IPS-NIHi11 (cell line): ENCODE measurements at regions not wholly inside any gene's neighbourhood (a gene's known extent, or its start where the extent isn't known, plus 50 kb on each side); places are given as distances from the start of the nearest gene placed in this dataset.
A peak's percentile ranks its signal among the peaks of the same experiment; 100 is the strongest.
"Not testable (repeated sequence)": the region's sequence is repeated elsewhere in the genome, so short reads cannot be mapped to it uniquely, and the experiment has no call there.

Source experiments
- DNase-seq: peaks from one replicate; pipeline ENCODE4 v3.0.0; 2012; ENCODE audit warnings: mixed read lengths, low spot score

GRCh38 chr2:16069663-16069932 is 129.2 kb downstream of the MYCN start:
- peak; percentile 37 for DNase-seq

- no peak for DNase-seq
Observed at GRCh38 chr2:16068552-16068940, 128.2 kb downstream of the MYCN start.

GRCh38 chr2:16067866-16068551 is 127.7 kb downstream of the MYCN start:
- no peak for DNase-seq

GRCh38 chr2:16067444-16067843 is 127.1 kb downstream of the MYCN start:
- DNase-seq, result no peak

- no peak for DNase-seq
Observed at GRCh38 chr2:16067037-16067406, 126.7 kb downstream of the MYCN start.

GRCh38 chr2:16066261-16067036 is 126.1 kb downstream of the MYCN start:
- DNase-seq, result no peak

- DNase-seq, result not testable (repeated sequence)
Observed at GRCh38 chr2:16065272-16066069, 125.1 kb downstream of the MYCN start.

GRCh38 chr2:16064745-16065144 is 124.4 kb downstream of the MYCN start:
- DNase-seq, result no peak

GRCh38 chr2:16063955-16064633 is 123.7 kb downstream of the MYCN start:
- no peak for DNase-seq

- DNase-seq, result no peak
Observed at GRCh38 chr2:16063251-16063850, 123.0 kb downstream of the MYCN start.

- DNase-seq, result no peak
Observed at GRCh38 chr2:16062471-16063250, 122.3 kb downstream of the MYCN start.

GRCh38 chr2:16061441-16062217 is 121.3 kb downstream of the MYCN start:
- no peak for DNase-seq

- no peak for DNase-seq
Observed at GRCh38 chr2:16060936-16061338, 120.6 kb downstream of the MYCN start.

GRCh38 chr2:16060125-16060935 is 120.0 kb downstream of the MYCN start:
- no peak for DNase-seq

- no peak for DNase-seq
Observed at GRCh38 chr2:16059393-16060016, 119.2 kb downstream of the MYCN start.

GRCh38 chr2:16058747-16059358 is 118.5 kb downstream of the MYCN start:
- DNase-seq, result no peak

- DNase-seq, result no peak
Observed at GRCh38 chr2:16058256-16058655, 117.9 kb downstream of the MYCN start.

- DNase-seq, result no peak
Observed at GRCh38 chr2:16057661-16058060, 117.3 kb downstream of the MYCN start.
